NCI-H1417 (cell line): ENCODE measurements at regions not wholly inside any gene's neighbourhood (a gene's known extent, or its start where the extent isn't known, plus 50 kb on each side); places are given as distances from the start of the nearest gene placed in this dataset.
"Not testable (repeated sequence)": the region's sequence is repeated elsewhere in the genome, so short reads cannot be mapped to it uniquely, and the experiment has no call there.

Experiments used
- DNase-seq, 3 experiments: peaks; one replicate each; lab custom pipeline; 2025; lab: John Stamatoyannopoulos, UW

GRCh38 chr7:9036080-9036479, 602.7 kb downstream of the NXPH1 start:
- no peak for DNase-seq

- no peak for DNase-seq
Observed at GRCh38 chr7:9071160-9071762, 637.9 kb downstream of the NXPH1 start.

GRCh38 chr7:9075774-9076173, 642.4 kb downstream of the NXPH1 start:
- DNase-seq, result not testable (repeated sequence)

- no peak for DNase-seq
Observed at GRCh38 chr7:9082203-9082602, 648.8 kb downstream of the NXPH1 start.

- no peak for DNase-seq
Observed at GRCh38 chr7:9083837-9084236, 650.4 kb downstream of the NXPH1 start.

GRCh38 chr7:9091282-9091681, 657.9 kb downstream of the NXPH1 start:
- DNase-seq, result no peak

- DNase-seq, result no peak
Observed at GRCh38 chr7:9097565-9098060, 664.2 kb downstream of the NXPH1 start.

GRCh38 chr7:9100289-9100688, 666.9 kb downstream of the NXPH1 start:
- DNase-seq, result no peak

GRCh38 chr7:9102846-9103245, 669.4 kb downstream of the NXPH1 start:
- no peak for DNase-seq

GRCh38 chr7:9106747-9107146, 673.3 kb downstream of the NXPH1 start:
- DNase-seq, result no peak

- no peak for DNase-seq
Observed at GRCh38 chr7:9120331-9120730, 686.9 kb downstream of the NXPH1 start.

- peak in 2 of 3 experiments; percentile 19 to 59 for DNase-seq
Observed at GRCh38 chr7:9124320-9124719, 690.9 kb downstream of the NXPH1 start.

GRCh38 chr7:9125246-9125645, 691.8 kb downstream of the NXPH1 start:
- no peak for DNase-seq

- no peak for DNase-seq
Observed at GRCh38 chr7:9127901-9128300, 694.5 kb downstream of the NXPH1 start.

- DNase-seq, result no peak
Observed at GRCh38 chr7:9148687-9149086, 715.3 kb downstream of the NXPH1 start.

- DNase-seq, result no peak
Observed at GRCh38 chr7:9149499-9150082, 716.2 kb downstream of the NXPH1 start.

GRCh38 chr7:9163691-9164090, 730.3 kb downstream of the NXPH1 start:
- DNase-seq, result not testable (repeated sequence)

GRCh38 chr7:9175871-9176270, 742.5 kb downstream of the NXPH1 start:
- DNase-seq, result no peak

GRCh38 chr7:9181356-9181755, 747.9 kb downstream of the NXPH1 start:
- no peak for DNase-seq

- DNase-seq, result no peak
Observed at GRCh38 chr7:9186730-9187129, 753.3 kb downstream of the NXPH1 start.

- no peak for DNase-seq
Observed at GRCh38 chr7:9189703-9190102, 756.3 kb downstream of the NXPH1 start.

GRCh38 chr7:9192969-9193368, 759.6 kb downstream of the NXPH1 start:
- no peak for DNase-seq

GRCh38 chr7:9200626-9201025, 767.2 kb downstream of the NXPH1 start:
- DNase-seq, result peak in 1 of 3 experiments; percentile 63

GRCh38 chr7:9201928-9202327, 768.5 kb downstream of the NXPH1 start:
- DNase-seq, result peak in 2 of 3 experiments; percentile 29 to 74
